SK-N-SH (cell line): ENCODE measurements at regions not wholly inside any gene's neighbourhood (a gene's known extent, or its start where the extent isn't known, plus 50 kb on each side); places are given as distances from the start of the nearest gene placed in this dataset.

ENCODE experiments used
- CTCF ChIA-PET: fragments of 300-600, 350-600 bp; formaldehyde crosslinking; extraction: SDS; loops from one replicate; lab custom pipeline; 2021; lab: Yijun Ruan, JAX
- POLR2A ChIA-PET: fragments of 350-600 bp; sonication (Branson Sonifier 250); formaldehyde crosslinking; extraction: SDS; loops from one replicate; lab custom pipeline; 2020; ENCODE audit warnings: antibody characterized with exemption, inconsistent platforms; lab: Yijun Ruan, JAX
- DNase-seq: peaks from one replicate; pipeline ENCODE4 v3.0.0; 2012
- H2AFZ ChIP-seq: fragments of 200-600 bp; sonication (generic); 2 replicates; pipeline ENCODE4 v1.8.1; 2016; ENCODE audit warnings: antibody characterized with exemption, mild to moderate bottlenecking, low read depth
- H3F3A ChIP-seq: fragments of 200-600 bp; sonication (generic); replicated peaks from 2 replicates; pipeline ENCODE3; 2016; ENCODE audit warnings: antibody characterized with exemption, mild to moderate bottlenecking; ENCODE audit not compliant: insufficient read depth
- H3K27ac ChIP-seq, 2 experiments: fragments of 200-500 bp in 1 of 2; fragments of 200-600 bp in 1 of 2; sonication (Bioruptor generic) in 1 of 2; sonication (generic), shearing (Covaris generic) in 1 of 2; 2 replicates each; pipeline versions ENCODE4 v1.5.1 to v1.6.1; 2014 to 2016; ENCODE audit warnings: low read depth in 2 of 2, inconsistent platforms in 1 of 2, low read length in 1 of 2, mild to moderate bottlenecking in 1 of 2, mixed read lengths in 1 of 2
- H3K27me3 ChIP-seq: fragments of 200-600 bp; sonication (generic), shearing (Covaris generic); 2 replicates; pipeline ENCODE4 v1.6.1; 2016; ENCODE audit warnings: mixed run types; ENCODE audit not compliant: insufficient read depth
- H3K36me3 ChIP-seq, 2 experiments: fragments of 200-500 bp in 1 of 2; fragments of 200-600 bp in 1 of 2; sonication (Bioruptor generic) in 1 of 2; sonication (generic) in 1 of 2; replicated peaks in 1 of 2; 2 replicates each; pipeline versions ENCODE3 to v1.5.1; 2014 to 2016; ENCODE audit warnings: low read length in 1 of 2, mild to moderate bottlenecking in 1 of 2; ENCODE audit not compliant: insufficient read depth in 2 of 2, control insufficient read depth in 1 of 2
- H3K4me1 ChIP-seq, 2 experiments: fragments of 200-500 bp in 1 of 2; fragments of 200-600 bp in 1 of 2; sonication (Bioruptor generic) in 1 of 2; sonication (generic), shearing (Covaris generic) in 1 of 2; 2 replicates each; pipeline versions ENCODE4 v1.5.1 to v1.6.1; 2014 to 2016; ENCODE audit warnings: low read depth in 1 of 2, low read length in 1 of 2, mixed run types in 1 of 2; ENCODE audit not compliant: insufficient read depth in 2 of 2, control insufficient read depth in 1 of 2
- H3K4me2 ChIP-seq: fragments of 200-600 bp; sonication (generic), shearing (Covaris generic); 2 replicates; pipeline ENCODE4 v1.6.1; 2017; ENCODE audit warnings: mixed run types
- H3K4me3 ChIP-seq, 2 experiments: fragments of 200-500 bp in 1 of 2; fragments of 200-600 bp in 1 of 2; sonication (Bioruptor generic) in 1 of 2; sonication (generic), shearing (Covaris generic) in 1 of 2; 2 replicates each; pipeline versions ENCODE4 v1.5.1 to v1.8.1; 2014 to 2016; ENCODE audit warnings: low read depth in 2 of 2, inconsistent platforms in 1 of 2, low read length in 1 of 2, mild to moderate bottlenecking in 1 of 2, mixed read lengths in 1 of 2, moderate library complexity in 1 of 2
- H3K79me2 ChIP-seq: fragments of 200-600 bp; sonication (generic); 2 replicates; pipeline ENCODE4 v1.8.1; 2017; ENCODE audit warnings: mild to moderate bottlenecking; ENCODE audit not compliant: insufficient read depth
- H3K9ac ChIP-seq: fragments of 200-600 bp; sonication (generic); 2 replicates; pipeline ENCODE4 v1.6.1; 2017; ENCODE audit warnings: mixed run types
- H3K9me2 ChIP-seq: fragments of 200-600 bp; sonication (generic); 2 replicates; pipeline ENCODE4 v1.6.1; 2017; ENCODE audit warnings: mixed run types
- H3K9me3 ChIP-seq: fragments of 200-600 bp; sonication (generic); 2 replicates; pipeline ENCODE4 v1.6.1; 2017; ENCODE audit warnings: mixed run types, mild to moderate bottlenecking, moderate library complexity
- H4K20me1 ChIP-seq: fragments of 200-600 bp; sonication (generic); 2 replicates; pipeline ENCODE4 v1.6.1; 2017; ENCODE audit warnings: mild to moderate bottlenecking, mixed run types; ENCODE audit not compliant: insufficient read depth
- CTCF ChIP-seq: fragments of 200-600 bp; sonication (generic); IDR thresholded peaks from 2 replicates; pipeline ENCODE4 v1.6.1; 2017; ENCODE audit warnings: antibody characterized with exemption, mild to moderate bottlenecking, moderate library complexity
- ELF1 ChIP-seq: IDR thresholded peaks from 2 replicates; pipeline ENCODE4 v1.4.0; 2012
- MAX ChIP-seq: IDR thresholded peaks from 2 replicates; pipeline ENCODE4 v1.4.0; 2012; ENCODE audit warnings: low read depth
- MEF2A ChIP-seq: IDR thresholded peaks from 2 replicates; pipeline ENCODE4 v1.4.0; 2012; ENCODE audit warnings: low read depth, borderline replicate concordance
- MXI1 ChIP-seq: IDR thresholded peaks from 2 replicates; pipeline ENCODE4 v1.6.1; 2012; ENCODE audit warnings: mild to moderate bottlenecking, low read depth, low read length, improper control_type of control experiment
- NFIC ChIP-seq: IDR thresholded peaks from 2 replicates; pipeline ENCODE4 v1.4.0; 2012; ENCODE audit warnings: borderline replicate concordance
- PBX3 ChIP-seq: IDR thresholded peaks from 2 replicates; pipeline ENCODE4; 2012
- RAD21 ChIP-seq: IDR thresholded peaks from 2 replicates; pipeline ENCODE4 v1.6.1; 2012; ENCODE audit warnings: mild to moderate bottlenecking, low read length
- RCOR1 ChIP-seq: fragments of 150-350 bp; IDR thresholded peaks from 2 replicates; pipeline ENCODE4 v1.6.1; 2017; ENCODE audit warnings: antibody characterized with exemption, low read length
- REST ChIP-seq: IDR thresholded peaks from 2 replicates; pipeline ENCODE4 v1.6.1; 2012; ENCODE audit warnings: mild to moderate bottlenecking, low read depth, low read length, moderate library complexity
- RFX5 ChIP-seq: IDR thresholded peaks from 2 replicates; pipeline ENCODE4 v1.6.1; 2012; ENCODE audit warnings: mild to moderate bottlenecking, improper control_type of control experiment, low read length
- RXRA ChIP-seq: IDR thresholded peaks from 2 replicates; pipeline ENCODE4 v1.4.0; 2012; ENCODE audit warnings: low read depth, mild to moderate bottlenecking, borderline replicate concordance
- SIN3A ChIP-seq: IDR thresholded peaks from 2 replicates; pipeline ENCODE4 v1.6.1; 2012; ENCODE audit warnings: low read depth, mild to moderate bottlenecking, low read length, moderate library complexity, borderline replicate concordance
- USF1 ChIP-seq: IDR thresholded peaks from 2 replicates; pipeline ENCODE4 v1.4.0; 2012; ENCODE audit warnings: low read depth, borderline replicate concordance
- USF2 ChIP-seq: fragments of 150-350 bp; IDR thresholded peaks from 2 replicates; pipeline ENCODE4 v1.6.1; 2017; ENCODE audit warnings: antibody characterized with exemption, low read length, low read depth, borderline replicate concordance
- YY1 ChIP-seq: IDR thresholded peaks from 2 replicates; pipeline ENCODE4 v1.4.0; 2012; ENCODE audit warnings: low read depth, mild to moderate bottlenecking
- ZBTB33 ChIP-seq: IDR thresholded peaks from 2 replicates; pipeline ENCODE4 v1.4.0; 2012; ENCODE audit warnings: low read depth, borderline replicate concordance

GRCh38 chr20:12175538-12175937, 257.8 kb downstream of the BTBD3 start:
- H3K9ac ChIP-seq, result no peak overlapping the region
- H3K9me2 ChIP-seq, result no peaks in the 10 kb centered on the region
- POLR2A ChIA-PET, result no interaction called here
- peaks cover 0 to 2% of the 10 kb centered on the region in 2 experiments; a peak in 2 of 4 replicates for H3K4me1 ChIP-seq
- H4K20me1 ChIP-seq, result no peaks in the 10 kb centered on the region
- no peak overlapping the region for H3K4me3 ChIP-seq
- no peak overlapping the region for H3K4me2 ChIP-seq
- TF ChIP-seq MXI1 (no peak), MEF2A (no peak), ELF1 (no peak), USF2 (no peak), RXRA (no peak), NFIC (no peak), SIN3A (no peak), REST (no peak), RAD21 (no peak), CTCF (no peak), PBX3 (no peak), ZBTB33 (no peak), YY1 (no peak), RCOR1 (no peak), USF1 (no peak), RFX5 (no peak), MAX (no peak)
- H3K36me3 ChIP-seq, result no peaks in the 10 kb centered on the region
- no peaks in the 10 kb centered on the region for H3K79me2 ChIP-seq
- no peaks in the 10 kb centered on the region for H3K9me3 ChIP-seq
- no peak overlapping the region for H2AFZ ChIP-seq
- no peak for DNase-seq
- no peak overlapping the region for H3K27ac ChIP-seq
- H3F3A ChIP-seq, result no peaks in the 10 kb centered on the region
- CTCF ChIA-PET, result no interaction called here
- H3K27me3 ChIP-seq, result no peaks in the 10 kb centered on the region
